Stimulated activated effector memory CD8-positive, alpha-beta T cell treated with anti-CD3 and anti-CD28 coated beads, Interleukin-12 subunit alpha, Interleukin-12 subunit beta, amount 100 ng/mL, for 72 hours (primary cell): ENCODE measurements at regions not wholly inside any gene's neighbourhood (a gene's known extent, or its start where the extent isn't known, plus 50 kb on each side); places are given as distances from the start of the nearest gene placed in this dataset.

Experiments
- ATAC-seq: fragments of 150-1000 bp; cut with Tn5 transposase; 2 replicates; pipeline ENCODE4 v1.10.0; 2021
- DNase-seq, 2 donors: peaks; one replicate each; pipeline ENCODE4 v3.0.0; 2021 to 2022; ENCODE audit warnings: low spot score in 2 of 2
- H3K27ac Mint-ChIP-seq: one replicate; pipeline ENCODE4 v1.8.0; 2022; ENCODE audit warnings: mild to moderate bottlenecking, mixed read lengths
- H3K36me3 Mint-ChIP-seq: one replicate; pipeline ENCODE4 v1.8.0; 2022; ENCODE audit warnings: mild to moderate bottlenecking, mixed read lengths
- H3K4me1 Mint-ChIP-seq: one replicate; pipeline ENCODE4 v1.8.0; 2022; ENCODE audit warnings: mixed read lengths
- H3K4me3 Mint-ChIP-seq: one replicate; pipeline ENCODE4 v1.8.0; 2022; ENCODE audit warnings: mild to moderate bottlenecking, mixed read lengths
- H3K9me3 Mint-ChIP-seq: one replicate; pipeline ENCODE4 v1.8.0; 2022; ENCODE audit warnings: mixed read lengths

GRCh38 chr18:55819448-55819847 is 231.5 kb upstream of the TCF4 start:
- Mint-ChIP-seq H3K4me3 (no peak overlapping the region), H3K36me3 (no peaks in the 10 kb centered on the region), H3K27ac (no peak overlapping the region), H3K4me1 (no peaks in the 10 kb centered on the region), H3K9me3 (peaks cover 4% of the 10 kb centered on the region)
- ATAC-seq (no peak), DNase-seq (no peak)

DNA sequence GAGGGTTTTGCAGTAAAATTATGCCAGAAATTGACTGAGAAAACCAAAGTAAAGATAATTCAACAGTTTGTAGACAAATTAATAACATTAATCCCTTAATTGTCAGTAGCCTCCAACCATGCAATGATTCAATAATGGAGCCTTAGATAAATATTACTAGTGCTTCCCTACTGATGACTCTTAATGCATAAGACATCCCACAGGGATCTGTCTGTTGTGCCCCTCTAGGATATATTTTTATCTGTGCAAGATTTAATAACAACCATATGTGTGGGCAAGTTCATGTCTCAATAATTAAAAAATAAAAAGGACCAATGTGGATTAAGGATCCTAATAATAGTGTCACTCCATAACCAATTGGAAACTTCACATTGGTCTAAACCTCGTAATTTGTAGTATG is 230.3 kb upstream of the TCF4 start:
- H3K36me3 Mint-ChIP-seq, result no peaks in the 10 kb centered on the region
- ATAC-seq (no peak), DNase-seq (no peak)
- H3K4me1 Mint-ChIP-seq, result no peaks in the 10 kb centered on the region
- peaks cover 5% of the 10 kb centered on the region for H3K9me3 Mint-ChIP-seq
- no peak overlapping the region for H3K4me3 Mint-ChIP-seq
- H3K27ac Mint-ChIP-seq, result no peak overlapping the region

- no peaks in the 10 kb centered on the region for H3K36me3 Mint-ChIP-seq
- ATAC-seq (no peak), DNase-seq (no peak)
- H3K9me3 Mint-ChIP-seq, result peaks cover 5% of the 10 kb centered on the region
- H3K27ac Mint-ChIP-seq, result no peak overlapping the region
- H3K4me1 Mint-ChIP-seq, result no peaks in the 10 kb centered on the region
- no peak overlapping the region for H3K4me3 Mint-ChIP-seq
These were observed 223.9 kb upstream of the TCF4 start for GRCh38 chr18:55811925-55812324.

DNA sequence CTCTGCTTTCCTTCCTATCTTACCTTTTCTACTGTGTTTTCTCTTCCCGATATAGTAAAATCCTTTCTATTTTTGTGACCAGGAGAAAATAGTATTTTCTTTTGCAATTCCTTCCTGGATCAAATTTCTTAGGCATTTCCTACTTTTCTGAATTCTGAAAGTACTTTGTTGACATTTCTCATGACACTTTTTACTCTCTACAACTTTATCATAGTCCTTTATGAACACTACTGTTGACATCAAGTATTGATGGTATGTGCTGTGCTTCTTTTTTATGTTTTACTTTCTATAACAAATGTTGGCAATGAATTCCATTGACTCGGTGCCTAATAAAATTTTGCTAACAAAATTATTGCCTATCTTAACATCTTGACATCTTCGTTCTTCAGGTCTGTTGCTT is 217.7 kb upstream of the TCF4 start:
- peaks cover 20% of the 10 kb centered on the region for H3K9me3 Mint-ChIP-seq
- no peak for ATAC-seq
- H3K36me3 Mint-ChIP-seq, result no peaks in the 10 kb centered on the region
- no peak for DNase-seq
- H3K27ac Mint-ChIP-seq, result no peak overlapping the region
- no peaks in the 10 kb centered on the region for H3K4me1 Mint-ChIP-seq
- no peak overlapping the region for H3K4me3 Mint-ChIP-seq

- H3K27ac Mint-ChIP-seq, result no peak overlapping the region
- peaks cover 13% of the 10 kb centered on the region for H3K9me3 Mint-ChIP-seq
- no peaks in the 10 kb centered on the region for H3K4me1 Mint-ChIP-seq
- H3K4me3 Mint-ChIP-seq, result no peak overlapping the region
- ATAC-seq (no peak), DNase-seq (no peak)
- no peaks in the 10 kb centered on the region for H3K36me3 Mint-ChIP-seq
These were observed 207.2 kb upstream of the TCF4 start for GRCh38 chr18:55795101-55795669.

- no peak for DNase-seq
- no peak for ATAC-seq
- Mint-ChIP-seq H3K4me3 (no peak overlapping the region), H3K27ac (no peak overlapping the region), H3K9me3 (peaks cover 13% of the 10 kb centered on the region), H3K36me3 (no peaks in the 10 kb centered on the region), H3K4me1 (no peaks in the 10 kb centered on the region)
These were observed 206.5 kb upstream of the TCF4 start for GRCh38 chr18:55794288-55795052.

GRCh38 chr18:55790296-55790695 is 202.3 kb upstream of the TCF4 start:
- DNase-seq (no peak), ATAC-seq (no peak)
- H3K4me1 Mint-ChIP-seq, result no peaks in the 10 kb centered on the region
- no peak overlapping the region for H3K27ac Mint-ChIP-seq
- H3K9me3 Mint-ChIP-seq, result peaks cover 21% of the 10 kb centered on the region
- H3K36me3 Mint-ChIP-seq, result no peaks in the 10 kb centered on the region
- no peak overlapping the region for H3K4me3 Mint-ChIP-seq

GRCh38 chr18:55787536-55788073 is 199.6 kb upstream of the TCF4 start:
- Mint-ChIP-seq H3K4me3 (no peak overlapping the region), H3K4me1 (no peaks in the 10 kb centered on the region), H3K9me3 (peaks cover 20% of the 10 kb centered on the region), H3K27ac (no peak overlapping the region), H3K36me3 (no peaks in the 10 kb centered on the region)
- ATAC-seq (no peak), DNase-seq (no peak)

DNA sequence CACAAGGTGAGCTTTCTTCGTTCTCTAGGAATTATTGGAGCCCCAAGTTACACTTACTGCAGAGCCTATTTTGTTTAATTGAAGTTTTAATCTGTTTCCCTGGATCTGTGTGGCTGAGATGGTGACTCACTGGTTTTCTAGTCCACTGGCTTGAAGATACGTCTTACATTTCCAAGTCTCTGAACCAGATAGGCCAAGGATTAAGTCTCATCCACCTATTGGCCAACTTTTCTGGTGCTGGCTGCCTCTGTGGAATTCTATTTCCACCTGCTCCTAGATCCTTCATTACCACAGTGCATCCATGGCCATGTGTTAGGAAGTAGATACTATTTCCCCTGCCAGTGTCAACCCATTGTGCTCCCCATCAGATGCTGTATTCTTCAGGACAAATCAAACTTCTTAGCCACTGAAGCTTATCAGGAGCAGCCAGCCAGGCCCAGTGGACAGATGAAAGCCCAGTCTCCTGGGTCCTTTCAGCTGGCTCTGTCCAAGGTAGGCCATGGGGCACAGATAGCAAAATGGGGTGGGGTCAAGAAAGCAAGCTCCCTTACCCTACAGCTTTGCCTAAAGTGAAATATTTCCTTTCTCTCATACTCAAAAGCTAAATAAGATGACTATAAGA is 198.8 kb upstream of the TCF4 start:
- H3K36me3 Mint-ChIP-seq, result no peaks in the 10 kb centered on the region
- H3K9me3 Mint-ChIP-seq, result peaks cover 15% of the 10 kb centered on the region
- H3K27ac Mint-ChIP-seq, result no peak overlapping the region
- H3K4me1 Mint-ChIP-seq, result no peaks in the 10 kb centered on the region
- ATAC-seq (no peak), DNase-seq (no peak)
- no peak overlapping the region for H3K4me3 Mint-ChIP-seq

GRCh38 chr18:55783921-55784320 is 195.9 kb upstream of the TCF4 start:
- Mint-ChIP-seq H3K4me3 (no peak overlapping the region), H3K9me3 (peaks cover 12% of the 10 kb centered on the region), H3K4me1 (no peaks in the 10 kb centered on the region), H3K27ac (no peak overlapping the region), H3K36me3 (no peaks in the 10 kb centered on the region)
- ATAC-seq, result no peak
- no peak for DNase-seq

DNA sequence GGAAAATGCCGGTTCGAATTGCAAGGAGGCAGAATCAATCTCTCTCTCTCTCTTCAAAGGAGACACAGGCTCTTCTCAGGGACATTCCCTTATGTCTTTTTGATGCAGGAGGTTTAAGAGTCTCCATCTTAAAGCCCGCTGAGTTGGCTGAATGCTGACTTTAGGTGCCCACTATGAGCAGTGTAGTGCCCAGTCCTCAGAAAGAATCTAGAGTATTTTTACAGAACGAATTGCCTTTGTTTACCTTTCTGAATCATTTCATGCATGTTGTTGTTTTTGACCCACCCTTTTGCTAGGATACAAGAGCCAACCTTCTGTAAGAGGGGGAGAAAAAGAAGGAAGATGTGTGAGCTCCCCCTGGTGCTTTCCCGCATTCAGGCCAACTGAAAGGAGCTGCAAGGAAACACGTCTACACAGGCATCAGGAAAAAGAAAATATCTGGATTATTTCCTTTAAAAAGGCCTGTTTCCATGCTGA is 193.5 kb upstream of the TCF4 start:
- Mint-ChIP-seq H3K27ac (no peak overlapping the region), H3K4me3 (no peak overlapping the region), H3K9me3 (peaks cover 4% of the 10 kb centered on the region), H3K36me3 (no peaks in the 10 kb centered on the region), H3K4me1 (no peaks in the 10 kb centered on the region)
- DNase-seq (no peak), ATAC-seq (no peak)

GRCh38 chr18:55780586-55781071 is 192.6 kb upstream of the TCF4 start:
- H3K9me3 Mint-ChIP-seq, result peaks cover 4% of the 10 kb centered on the region
- H3K27ac Mint-ChIP-seq, result no peak overlapping the region
- no peaks in the 10 kb centered on the region for H3K36me3 Mint-ChIP-seq
- H3K4me3 Mint-ChIP-seq, result no peak overlapping the region
- DNase-seq (no peak), ATAC-seq (no peak)
- no peaks in the 10 kb centered on the region for H3K4me1 Mint-ChIP-seq

GRCh38 chr18:55779691-55780585 is 191.9 kb upstream of the TCF4 start:
- peaks cover 4% of the 10 kb centered on the region for H3K9me3 Mint-ChIP-seq
- ATAC-seq (peak; percentile 16), DNase-seq (no peak)
- no peak overlapping the region for H3K27ac Mint-ChIP-seq
- no peaks in the 10 kb centered on the region for H3K4me1 Mint-ChIP-seq
- H3K36me3 Mint-ChIP-seq, result no peaks in the 10 kb centered on the region
- H3K4me3 Mint-ChIP-seq, result no peak overlapping the region

GRCh38 chr18:55778788-55779690 is 191.0 kb upstream of the TCF4 start:
- no peak for ATAC-seq
- no peak overlapping the region for H3K27ac Mint-ChIP-seq
- H3K4me3 Mint-ChIP-seq, result no peak overlapping the region
- H3K9me3 Mint-ChIP-seq, result peaks cover 4% of the 10 kb centered on the region
- DNase-seq, result no peak
- no peaks in the 10 kb centered on the region for H3K4me1 Mint-ChIP-seq
- no peaks in the 10 kb centered on the region for H3K36me3 Mint-ChIP-seq
